Esophagus muscularis mucosa (tissue), 3 donors: ENCODE measurements at regions not wholly inside any gene's neighbourhood (a gene's known extent, or its start where the extent isn't known, plus 50 kb on each side); places are given as distances from the start of the nearest gene placed in this dataset.

ENCODE experiments used
- POLR2A ChIP-seq: fragments of 450-650 bp; IDR thresholded peaks from one replicate; pipeline ENCODE4 v1.6.1; 2017; ENCODE audit warnings: antibody characterized with exemption, moderate library complexity, mild to moderate bottlenecking, low read depth
- POLR2AphosphoS5 ChIP-seq, 2 donors: sonication (generic); formaldehyde crosslinking; IDR thresholded peaks; one replicate each; pipeline ENCODE4 v1.6.1; 2017; ENCODE audit warnings: antibody characterized with exemption in 2 of 2
- TF ChIP-seq, protein P1 (sequence below), 3 experiments: fragments of 200-600 bp in 2 of 3; fragments of 450-650 bp in 1 of 3; sonication (generic) in 2 of 3; IDR thresholded peaks; one replicate each; pipeline ENCODE4 v1.5.1; 2017 to 2019; ENCODE audit warnings: antibody characterized with exemption in 3 of 3, mild to moderate bottlenecking in 2 of 3, moderate library complexity in 1 of 3

DNA sequence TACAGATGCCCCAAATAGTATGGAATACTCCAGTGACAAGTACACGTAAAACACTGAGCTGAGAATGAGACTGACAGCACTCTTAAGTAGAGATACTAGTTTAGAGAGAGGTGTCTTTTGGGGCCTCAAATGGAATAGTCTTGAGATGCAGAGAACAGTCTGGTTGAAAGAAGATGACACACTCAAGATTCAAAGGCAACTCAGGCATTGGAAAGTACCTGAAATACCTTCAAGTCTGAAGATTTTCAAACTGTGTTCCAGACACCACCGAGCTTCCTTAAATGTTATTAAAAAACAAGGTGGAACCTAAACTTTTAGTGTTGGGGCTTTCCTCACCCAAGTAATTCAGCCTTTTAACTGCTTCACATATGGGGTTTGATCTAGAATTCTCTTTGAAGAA is 437.7 kb downstream of the OMA1 start:
- TF ChIP-seq, protein P1, sequence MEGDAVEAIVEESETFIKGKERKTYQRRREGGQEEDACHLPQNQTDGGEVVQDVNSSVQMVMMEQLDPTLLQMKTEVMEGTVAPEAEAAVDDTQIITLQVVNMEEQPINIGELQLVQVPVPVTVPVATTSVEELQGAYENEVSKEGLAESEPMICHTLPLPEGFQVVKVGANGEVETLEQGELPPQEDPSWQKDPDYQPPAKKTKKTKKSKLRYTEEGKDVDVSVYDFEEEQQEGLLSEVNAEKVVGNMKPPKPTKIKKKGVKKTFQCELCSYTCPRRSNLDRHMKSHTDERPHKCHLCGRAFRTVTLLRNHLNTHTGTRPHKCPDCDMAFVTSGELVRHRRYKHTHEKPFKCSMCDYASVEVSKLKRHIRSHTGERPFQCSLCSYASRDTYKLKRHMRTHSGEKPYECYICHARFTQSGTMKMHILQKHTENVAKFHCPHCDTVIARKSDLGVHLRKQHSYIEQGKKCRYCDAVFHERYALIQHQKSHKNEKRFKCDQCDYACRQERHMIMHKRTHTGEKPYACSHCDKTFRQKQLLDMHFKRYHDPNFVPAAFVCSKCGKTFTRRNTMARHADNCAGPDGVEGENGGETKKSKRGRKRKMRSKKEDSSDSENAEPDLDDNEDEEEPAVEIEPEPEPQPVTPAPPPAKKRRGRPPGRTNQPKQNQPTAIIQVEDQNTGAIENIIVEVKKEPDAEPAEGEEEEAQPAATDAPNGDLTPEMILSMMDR (IDR thresholded peaks at IDR 0.05) = no peak
- no peak for TF ChIP-seq POLR2A
- no peak for TF ChIP-seq POLR2AphosphoS5 (IDR thresholded peaks at IDR 0.05)
